Testis (tissue), 2 donors: ENCODE measurements at regions not wholly inside any gene's neighbourhood (a gene's known extent, or its start where the extent isn't known, plus 50 kb on each side); places are given as distances from the start of the nearest gene placed in this dataset.

ENCODE experiments used
- DNase-seq: peaks from one replicate; pipeline ENCODE4 v3.0.0-alpha.2; 2019
- H3K27ac ChIP-seq, 2 donors: fragments of 200-600 bp; sonication (generic); one replicate each; pipeline ENCODE4 v1.5.1; 2019
- H3K27me3 ChIP-seq: fragments of 200-600 bp; sonication (generic); one replicate; pipeline ENCODE4 v1.5.1; 2019
- H3K36me3 ChIP-seq: fragments of 200-600 bp; sonication (generic); one replicate; pipeline ENCODE4 v1.5.1; 2017; ENCODE audit warnings: low read depth; ENCODE audit errors: missing control alignments
- H3K4me1 ChIP-seq: fragments of 200-600 bp; sonication (generic); one replicate; pipeline ENCODE4 v1.5.1; 2019
- H3K4me3 ChIP-seq, 2 donors: fragments of 200-600 bp; sonication (generic); one replicate each; pipeline ENCODE4 v1.5.1; 2017 to 2019
- H3K9me3 ChIP-seq: fragments of 200-600 bp; sonication (generic); one replicate; pipeline ENCODE4 v1.5.1; 2017
- CTCF ChIP-seq, 3 experiments: fragments of 450-650 bp in 2 of 3; fragments of 200-600 bp in 1 of 3; sonication (generic) in 1 of 3; IDR thresholded peaks; one replicate each; pipeline ENCODE4 v1.5.1; 2016 to 2019; ENCODE audit warnings: antibody characterized with exemption in 3 of 3, mild to moderate bottlenecking in 2 of 3, moderate library complexity in 1 of 3
- POLR2A ChIP-seq: fragments of 450-650 bp; IDR thresholded peaks from one replicate; pipeline ENCODE4 v1.6.1; 2017; ENCODE audit warnings: antibody characterized with exemption, mild to moderate bottlenecking, moderate library complexity
- WGBS, 2 donors: methylation state at CpG; one replicate each; pipeline ENCODE4 v1.1.5; 2018; 5-methylcytosine and 5-hydroxymethylcytosine counted together
- intact Hi-C: fragments of 100-400 bp; cut with DNase I; formaldehyde crosslinking; loops from one replicate; pipeline ENCODE4 v1.15.1; 2023; ENCODE audit warnings: low total_unique reads

GRCh38 chr2:41803361-41803760, 244.5 kb upstream of the PKDCC start:
- no peak for TF ChIP-seq POLR2A
- TF ChIP-seq CTCF (IDR thresholded peaks at IDR 0.05): no peak
- H3K27me3 ChIP-seq: no peaks in the 10 kb centered on the region
- no peak overlapping the region for H3K4me3 ChIP-seq
- no peaks in the 10 kb centered on the region for H3K4me1 ChIP-seq
- DNase-seq: no peak
- no peaks in the 10 kb centered on the region for H3K9me3 ChIP-seq
- H3K27ac ChIP-seq: no peak overlapping the region
- no peaks in the 10 kb centered on the region for H3K36me3 ChIP-seq
- intact Hi-C loops: no loop called here
- 83 to 85% methylated on average over 1 of the region's 1 CpG for WGBS, 2 donors

GRCh38 chr2:41806286-41806685, 241.5 kb upstream of the PKDCC start:
- Histone ChIP-seq H3K4me1 (no peaks in the 10 kb centered on the region), H3K4me3 (no peak overlapping the region), H3K27me3 (no peaks in the 10 kb centered on the region), H3K27ac (no peak overlapping the region), H3K9me3 (no peaks in the 10 kb centered on the region), H3K36me3 (no peaks in the 10 kb centered on the region)
- no peak for TF ChIP-seq CTCF (IDR thresholded peaks at IDR 0.05)
- TF ChIP-seq POLR2A: no peak
- intact Hi-C loops: no loop called here
- no peak for DNase-seq
- WGBS, 2 donors: 91 to 92% methylated on average over 2 of the region's 2 CpGs

- H3K4me3 ChIP-seq: no peak overlapping the region
- WGBS, 2 donors: 77 to 80% methylated on average over 2 of the region's 2 CpGs
- TF ChIP-seq CTCF (IDR thresholded peaks at IDR 0.05) (no peak), POLR2A (no peak)
- no peak overlapping the region for H3K27ac ChIP-seq
- no peaks in the 10 kb centered on the region for H3K36me3 ChIP-seq
- no peaks in the 10 kb centered on the region for H3K9me3 ChIP-seq
- no peaks in the 10 kb centered on the region for H3K4me1 ChIP-seq
- DNase-seq: no peak
- no peaks in the 10 kb centered on the region for H3K27me3 ChIP-seq
- intact Hi-C loops: no loop called here
Observed at GRCh38 chr2:41821167-41821566, 226.7 kb upstream of the PKDCC start.

GRCh38 chr2:41826921-41827320, 220.9 kb upstream of the PKDCC start:
- intact Hi-C loops: no loop called here
- no peak for DNase-seq
- H3K9me3 ChIP-seq: no peaks in the 10 kb centered on the region
- H3K4me3 ChIP-seq: no peak overlapping the region
- no peaks in the 10 kb centered on the region for H3K4me1 ChIP-seq
- H3K27ac ChIP-seq: no peak overlapping the region
- no peaks in the 10 kb centered on the region for H3K27me3 ChIP-seq
- H3K36me3 ChIP-seq: no peaks in the 10 kb centered on the region
- TF ChIP-seq POLR2A (no peak), CTCF (IDR thresholded peaks at IDR 0.05) (no peak)
- 77 to 80% methylated on average over 1 of the region's 1 CpG for WGBS, 2 donors

GRCh38 chr2:41827354-41827971, 220.4 kb upstream of the PKDCC start:
- Histone ChIP-seq H3K36me3 (no peaks in the 10 kb centered on the region), H3K4me3 (no peak overlapping the region), H3K27ac (no peak overlapping the region), H3K27me3 (no peaks in the 10 kb centered on the region), H3K4me1 (no peaks in the 10 kb centered on the region), H3K9me3 (no peaks in the 10 kb centered on the region)
- intact Hi-C loops: no loop called here
- TF ChIP-seq POLR2A: no peak
- TF ChIP-seq CTCF (IDR thresholded peaks at IDR 0.05): no peak
- DNase-seq: no peak
- 80 to 82% methylated on average over 6 of the region's 6 CpGs for WGBS, 2 donors
